ENCODE measurements at regions not wholly inside any gene's neighbourhood (a gene's known extent, or its start where the extent isn't known, plus 50 kb on each side); places are given as distances from the start of the nearest gene placed in this dataset.

GRCh38 chr18:29002747-29003146 lies 825.8 kb upstream of the CDH2 start:
- intact Hi-C loops (cut with DNase I) = no loop called here
- Histone ChIP-seq H3K4me3 (no peak overlapping the region), H3K4me1 (no peaks in the 10 kb centered on the region), H3K36me3 (no peaks in the 10 kb centered on the region), H3K27me3 (ENCODE audit: low read depth) (no peaks in the 10 kb centered on the region), H3K27ac (no peak overlapping the region), H3K9me3 (no peaks in the 10 kb centered on the region)
- ATAC-seq (peak in 1 of 2 donors; percentile 3), DNase-seq (no peak)
- no peak for TF ChIP-seq CTCF (IDR thresholded peaks at IDR 0.05)

GRCh38 chr18:28999726-29000125 lies 822.8 kb upstream of the CDH2 start:
- intact Hi-C loops (cut with DNase I) = no loop called here

GRCh38 chr18:28995319-28995718 lies 818.4 kb upstream of the CDH2 start:
- no peaks in the 10 kb centered on the region for H3K4me1 ChIP-seq
- H3K27me3 ChIP-seq (ENCODE audit: low read depth) = no peaks in the 10 kb centered on the region
- H3K27ac ChIP-seq = no peak overlapping the region
- DNase-seq = no peak
- H3K4me3 ChIP-seq = no peak overlapping the region
- no peak for TF ChIP-seq CTCF (IDR thresholded peaks at IDR 0.05)
- intact Hi-C loops (cut with DNase I) = no loop called here
- no peaks in the 10 kb centered on the region for H3K9me3 ChIP-seq
- H3K36me3 ChIP-seq = no peaks in the 10 kb centered on the region
- ATAC-seq = no peak

More at GRCh38 chr18:28999726-29000125, 822.8 kb upstream of the CDH2 start:
- no peak overlapping the region for H3K27ac ChIP-seq
- no peaks in the 10 kb centered on the region for H3K9me3 ChIP-seq
- no peaks in the 10 kb centered on the region for H3K27me3 ChIP-seq (ENCODE audit: low read depth)
- H3K36me3 ChIP-seq = no peaks in the 10 kb centered on the region
- ATAC-seq (no peak), DNase-seq (no peak)
- no peaks in the 10 kb centered on the region for H3K4me1 ChIP-seq
- no peak overlapping the region for H3K4me3 ChIP-seq
- no peak for TF ChIP-seq CTCF (IDR thresholded peaks at IDR 0.05)

- no peak for ATAC-seq
- no peaks in the 10 kb centered on the region for H3K4me1 ChIP-seq
- no peaks in the 10 kb centered on the region for H3K36me3 ChIP-seq
- no peak for TF ChIP-seq CTCF (IDR thresholded peaks at IDR 0.05)
- DNase-seq = no peak
- H3K9me3 ChIP-seq = no peaks in the 10 kb centered on the region
- H3K27me3 ChIP-seq (ENCODE audit: low read depth) = no peaks in the 10 kb centered on the region
- intact Hi-C loops (cut with DNase I) = no loop called here
- H3K4me3 ChIP-seq = no peak overlapping the region
- no peak overlapping the region for H3K27ac ChIP-seq
These were observed 807.8 kb upstream of the CDH2 start for GRCh38 chr18:28984731-28985130.

- no peak for TF ChIP-seq CTCF (IDR thresholded peaks at IDR 0.05)
- Histone ChIP-seq H3K9me3 (no peaks in the 10 kb centered on the region), H3K4me3 (no peak overlapping the region), H3K27ac (no peak overlapping the region), H3K27me3 (ENCODE audit: low read depth) (no peaks in the 10 kb centered on the region), H3K4me1 (no peaks in the 10 kb centered on the region), H3K36me3 (no peaks in the 10 kb centered on the region)
- intact Hi-C loops (cut with DNase I) = no loop called here
- DNase-seq = no peak
- no peak for ATAC-seq
These were observed 797.6 kb upstream of the CDH2 start for GRCh38 chr18:28974504-28974903.

GRCh38 chr18:28973324-28973723 lies 796.4 kb upstream of the CDH2 start:
- no peak for ATAC-seq
- H3K9me3 ChIP-seq = no peaks in the 10 kb centered on the region
- no peak for TF ChIP-seq CTCF (IDR thresholded peaks at IDR 0.05)
- H3K36me3 ChIP-seq = no peaks in the 10 kb centered on the region
- H3K27me3 ChIP-seq (ENCODE audit: low read depth) = no peaks in the 10 kb centered on the region
- no peaks in the 10 kb centered on the region for H3K4me1 ChIP-seq
- DNase-seq = no peak
- intact Hi-C loops (cut with DNase I) = no loop called here
- no peak overlapping the region for H3K4me3 ChIP-seq
- no peak overlapping the region for H3K27ac ChIP-seq

Measured in lower lobe of right lung (tissue), 2 donors.